GM20000 (cell line): ENCODE measurements at regions not wholly inside any gene's neighbourhood (a gene's known extent, or its start where the extent isn't known, plus 50 kb on each side); places are given as distances from the start of the nearest gene placed in this dataset.

Source experiments
- DNase-seq: peaks from one replicate; pipeline ENCODE4 v3.0.0; 2012; ENCODE audit warnings: low spot score
- CTCF ChIP-seq: IDR thresholded peaks from 2 replicates; pipeline ENCODE4 v1.5.1; 2012; ENCODE audit warnings: mild to moderate bottlenecking, control low read depth; ENCODE audit errors: extremely low read depth, missing control alignments

- DNase-seq, result no peak
- no peak for TF ChIP-seq CTCF
These were observed 432.8 kb downstream of the MATN1 start for GRCh38 chr1:30290581-30290980.

- TF ChIP-seq CTCF, result no peak
- DNase-seq, result no peak
These were observed 435.4 kb downstream of the MATN1 start for GRCh38 chr1:30287976-30288375.

- TF ChIP-seq CTCF, result no peak
- no peak for DNase-seq
These were observed 436.2 kb downstream of the MATN1 start for GRCh38 chr1:30286988-30287839.

- no peak for TF ChIP-seq CTCF
- no peak for DNase-seq
These were observed 437.0 kb downstream of the MATN1 start for GRCh38 chr1:30286241-30286987.

GRCh38 chr1:30285501-30285932 is 437.9 kb downstream of the MATN1 start:
- DNase-seq, result no peak
- TF ChIP-seq CTCF, result no peak

GRCh38 chr1:30284728-30285475 is 438.5 kb downstream of the MATN1 start:
- TF ChIP-seq CTCF, result no peak
- no peak for DNase-seq

- TF ChIP-seq CTCF, result no peak
- no peak for DNase-seq
These were observed 439.2 kb downstream of the MATN1 start for GRCh38 chr1:30284226-30284625.
